ENCODE measurements at regions not wholly inside any gene's neighbourhood (a gene's known extent, or its start where the extent isn't known, plus 50 kb on each side); places are given as distances from the start of the nearest gene placed in this dataset.
"Not testable (repeated sequence)": the region's sequence is repeated elsewhere in the genome, so short reads cannot be mapped to it uniquely, and the experiment has no call there.

- DNase-seq (ENCODE audit: missing footprints) (no peak), ATAC-seq (no peak)
- intact Hi-C loops (cut with DNase I) = no loop called here
These were observed 324.9 kb upstream of the TCF4 start for GRCh38 chr18:55912919-55913318.

- intact Hi-C loops (cut with DNase I) = no loop called here
- ATAC-seq = no peak
- DNase-seq (ENCODE audit: missing footprints) = no peak
These were observed 324.1 kb upstream of the TCF4 start for GRCh38 chr18:55912071-55912470.

GRCh38 chr18:55910296-55910695, 322.3 kb upstream of the TCF4 start:
- DNase-seq (ENCODE audit: missing footprints) = no peak
- intact Hi-C loops (cut with DNase I) = no loop called here
- ATAC-seq = no peak

- no peak for ATAC-seq
- DNase-seq (ENCODE audit: missing footprints) = no peak
- intact Hi-C loops (cut with DNase I) = no loop called here
These were observed 320.9 kb upstream of the TCF4 start for GRCh38 chr18:55908901-55909366.

- ATAC-seq (no peak), DNase-seq (ENCODE audit: missing footprints) (no peak)
- intact Hi-C loops (cut with DNase I) = no loop called here
These were observed 319.6 kb upstream of the TCF4 start for GRCh38 chr18:55907453-55908175.

GRCh38 chr18:55906536-55906935, 318.5 kb upstream of the TCF4 start:
- ATAC-seq = no peak

GRCh38 chr18:55903911-55904310, 315.9 kb upstream of the TCF4 start:
- intact Hi-C loops (cut with DNase I) = no loop called here
- ATAC-seq (no peak), DNase-seq (ENCODE audit: missing footprints) (no peak)

More at GRCh38 chr18:55906536-55906935, 318.5 kb upstream of the TCF4 start:
- intact Hi-C loops (cut with DNase I) = no loop called here
- no peak for DNase-seq (ENCODE audit: missing footprints)

- DNase-seq (ENCODE audit: missing footprints) = no peak
- ATAC-seq = no peak
- intact Hi-C loops (cut with DNase I) = no loop called here
These were observed 312.4 kb upstream of the TCF4 start for GRCh38 chr18:55900380-55900779.

- ATAC-seq = no peak
- intact Hi-C loops (cut with DNase I) = no loop called here
- no peak for DNase-seq (ENCODE audit: missing footprints)
These were observed 309.2 kb upstream of the TCF4 start for GRCh38 chr18:55897091-55897689.

GRCh38 chr18:55893948-55894347, 306.0 kb upstream of the TCF4 start:
- intact Hi-C loops (cut with DNase I) = no loop called here
- ATAC-seq (no peak), DNase-seq (ENCODE audit: missing footprints) (no peak)

- DNase-seq (ENCODE audit: missing footprints); ATAC-seq; intact Hi-C loops (cut with DNase I): not testable (repeated sequence)
These were observed 305.1 kb upstream of the TCF4 start for GRCh38 chr18:55892862-55893813.

GRCh38 chr18:55886886-55887285, 298.9 kb upstream of the TCF4 start:
- intact Hi-C loops (cut with DNase I) = no loop called here
- ATAC-seq = no peak
- no peak for DNase-seq (ENCODE audit: missing footprints)

GRCh38 chr18:55884498-55884897, 296.5 kb upstream of the TCF4 start:
- ATAC-seq (no peak), DNase-seq (ENCODE audit: missing footprints) (no peak)
- intact Hi-C loops (cut with DNase I) = no loop called here

GRCh38 chr18:55880617-55881016, 292.6 kb upstream of the TCF4 start:
- intact Hi-C loops (cut with DNase I) = no loop called here
- ATAC-seq (no peak), DNase-seq (ENCODE audit: missing footprints) (no peak)

- ATAC-seq = no peak
- intact Hi-C loops (cut with DNase I) = no loop called here
- DNase-seq (ENCODE audit: missing footprints) = no peak
These were observed 291.3 kb upstream of the TCF4 start for GRCh38 chr18:55879331-55879730.

- intact Hi-C loops (cut with DNase I) = no loop called here
- DNase-seq (ENCODE audit: missing footprints) (no peak), ATAC-seq (no peak)
These were observed 290.2 kb upstream of the TCF4 start for GRCh38 chr18:55878224-55878623.

- intact Hi-C loops (cut with DNase I) = no loop called here
- DNase-seq (ENCODE audit: missing footprints) (no peak), ATAC-seq (no peak)
These were observed 289.3 kb upstream of the TCF4 start for GRCh38 chr18:55877321-55877720.

- DNase-seq (ENCODE audit: missing footprints) (no peak), ATAC-seq (no peak)
- intact Hi-C loops (cut with DNase I) = no loop called here
These were observed 288.3 kb upstream of the TCF4 start for GRCh38 chr18:55876254-55876653.

- DNase-seq (ENCODE audit: missing footprints) = no peak
- peak; percentile 50 for ATAC-seq
- intact Hi-C loops (cut with DNase I) = no loop called here
These were observed 287.4 kb upstream of the TCF4 start for GRCh38 chr18:55875371-55875901.
